DND-41 (cell line): ENCODE measurements at regions not wholly inside any gene's neighbourhood (a gene's known extent, or its start where the extent isn't known, plus 50 kb on each side); places are given as distances from the start of the nearest gene placed in this dataset.

Source experiments
- EZH2 ChIP-seq: IDR thresholded peaks from 3 replicates; pipeline ENCODE4 v1.6.1; 2012; ENCODE audit warnings: borderline replicate concordance, low read depth, mild to moderate bottlenecking, moderate library complexity, low read length, inconsistent platforms; ENCODE audit not compliant: severe bottlenecking
- TF ChIP-seq, protein P1 (sequence below): IDR thresholded peaks from 2 replicates; pipeline ENCODE4 v1.5.1; 2012; ENCODE audit warnings: borderline replicate concordance, low read length, moderate library complexity, mild to moderate bottlenecking; ENCODE audit not compliant: poor library complexity, severe bottlenecking; ENCODE audit errors: extremely low read depth

DNA sequence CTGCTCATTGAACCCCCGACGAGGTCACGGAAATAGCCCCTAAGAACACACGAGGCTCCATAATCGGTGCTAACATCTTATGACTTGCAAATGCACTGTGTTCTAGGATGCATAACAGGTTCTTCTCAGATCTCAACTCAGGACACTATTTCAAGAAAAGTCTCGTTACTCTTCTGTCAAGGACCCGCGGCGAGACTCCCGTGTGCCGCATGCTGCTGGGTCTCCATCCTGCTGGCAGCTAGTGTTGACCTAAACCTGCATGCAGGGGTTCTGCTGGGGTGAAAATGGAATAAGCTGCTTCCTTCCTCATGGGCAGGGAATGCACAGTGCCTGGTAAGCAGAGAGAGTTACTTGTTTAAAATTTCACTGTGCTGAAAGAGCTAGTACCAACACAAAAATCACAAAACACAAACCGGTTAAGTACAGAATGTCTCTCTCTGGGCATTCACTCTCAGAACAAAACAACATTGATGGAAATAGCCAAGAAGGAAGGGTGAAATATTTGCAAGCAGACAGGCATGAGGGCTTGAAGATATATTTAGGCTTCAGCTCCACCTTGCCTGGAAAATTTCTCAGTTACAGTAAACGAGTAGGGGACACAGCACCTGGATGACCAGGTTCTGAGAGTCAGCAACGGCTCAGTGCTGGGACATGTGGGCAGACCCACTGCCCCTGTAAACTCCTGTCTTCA, 416.5 kb downstream of the GADD45G start:
- TF ChIP-seq, protein P1, sequence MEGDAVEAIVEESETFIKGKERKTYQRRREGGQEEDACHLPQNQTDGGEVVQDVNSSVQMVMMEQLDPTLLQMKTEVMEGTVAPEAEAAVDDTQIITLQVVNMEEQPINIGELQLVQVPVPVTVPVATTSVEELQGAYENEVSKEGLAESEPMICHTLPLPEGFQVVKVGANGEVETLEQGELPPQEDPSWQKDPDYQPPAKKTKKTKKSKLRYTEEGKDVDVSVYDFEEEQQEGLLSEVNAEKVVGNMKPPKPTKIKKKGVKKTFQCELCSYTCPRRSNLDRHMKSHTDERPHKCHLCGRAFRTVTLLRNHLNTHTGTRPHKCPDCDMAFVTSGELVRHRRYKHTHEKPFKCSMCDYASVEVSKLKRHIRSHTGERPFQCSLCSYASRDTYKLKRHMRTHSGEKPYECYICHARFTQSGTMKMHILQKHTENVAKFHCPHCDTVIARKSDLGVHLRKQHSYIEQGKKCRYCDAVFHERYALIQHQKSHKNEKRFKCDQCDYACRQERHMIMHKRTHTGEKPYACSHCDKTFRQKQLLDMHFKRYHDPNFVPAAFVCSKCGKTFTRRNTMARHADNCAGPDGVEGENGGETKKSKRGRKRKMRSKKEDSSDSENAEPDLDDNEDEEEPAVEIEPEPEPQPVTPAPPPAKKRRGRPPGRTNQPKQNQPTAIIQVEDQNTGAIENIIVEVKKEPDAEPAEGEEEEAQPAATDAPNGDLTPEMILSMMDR, result no peak
- no peak for TF ChIP-seq EZH2
